Medulla oblongata (tissue), 1 donor: ENCODE measurements at regions not wholly inside any gene's neighbourhood (a gene's known extent, or its start where the extent isn't known, plus 50 kb on each side); places are given as distances from the start of the nearest gene placed in this dataset.

Experiments
- DNase-seq: peaks from one replicate; pipeline ENCODE4 v3.0.0-alpha.2; 2015; ENCODE audit errors: extremely low spot score

DNA sequence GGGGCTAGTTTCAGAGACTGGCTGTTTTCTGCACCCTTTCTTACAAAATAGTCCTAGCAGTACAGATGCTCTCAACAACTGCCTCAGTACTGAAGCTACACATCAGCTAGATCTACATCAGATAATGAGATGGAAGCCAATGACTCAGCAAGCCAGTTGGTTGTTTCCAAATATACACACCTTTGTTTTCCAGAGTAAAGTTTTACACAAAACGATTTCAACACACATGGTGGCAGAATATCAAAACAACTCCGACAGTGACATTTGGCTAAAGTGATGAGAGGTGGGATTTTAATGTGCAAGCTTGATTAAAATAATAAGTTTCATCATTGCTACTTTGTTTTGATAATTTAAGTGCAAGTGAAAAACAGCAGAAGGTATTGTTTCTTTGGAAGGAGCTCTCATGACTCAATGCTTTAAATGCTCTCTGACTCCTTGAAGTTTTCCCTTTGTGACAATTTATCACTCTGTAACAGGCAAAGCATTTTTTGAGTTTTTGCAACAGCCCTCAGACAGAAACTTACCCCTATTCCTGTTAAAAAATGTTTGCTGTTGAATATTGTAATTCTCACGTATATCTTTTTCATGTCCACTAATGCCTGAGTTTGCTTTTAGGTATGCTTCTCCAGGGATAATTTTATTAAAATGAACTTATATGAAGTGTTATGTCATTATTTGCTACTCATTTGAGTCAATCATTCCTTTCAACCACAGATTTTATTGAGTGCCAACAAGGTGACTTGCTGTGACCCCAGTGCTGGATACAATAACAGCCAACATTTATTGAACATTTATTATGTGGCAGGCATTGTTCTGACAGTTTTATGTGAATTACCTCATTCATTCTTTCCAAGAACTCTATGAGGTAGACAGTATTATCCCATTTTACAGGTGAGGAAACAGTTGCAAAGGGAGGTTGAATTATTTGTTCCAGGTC is 882.0 kb downstream of the TFAP2A start:
- no peak for DNase-seq

DNA sequence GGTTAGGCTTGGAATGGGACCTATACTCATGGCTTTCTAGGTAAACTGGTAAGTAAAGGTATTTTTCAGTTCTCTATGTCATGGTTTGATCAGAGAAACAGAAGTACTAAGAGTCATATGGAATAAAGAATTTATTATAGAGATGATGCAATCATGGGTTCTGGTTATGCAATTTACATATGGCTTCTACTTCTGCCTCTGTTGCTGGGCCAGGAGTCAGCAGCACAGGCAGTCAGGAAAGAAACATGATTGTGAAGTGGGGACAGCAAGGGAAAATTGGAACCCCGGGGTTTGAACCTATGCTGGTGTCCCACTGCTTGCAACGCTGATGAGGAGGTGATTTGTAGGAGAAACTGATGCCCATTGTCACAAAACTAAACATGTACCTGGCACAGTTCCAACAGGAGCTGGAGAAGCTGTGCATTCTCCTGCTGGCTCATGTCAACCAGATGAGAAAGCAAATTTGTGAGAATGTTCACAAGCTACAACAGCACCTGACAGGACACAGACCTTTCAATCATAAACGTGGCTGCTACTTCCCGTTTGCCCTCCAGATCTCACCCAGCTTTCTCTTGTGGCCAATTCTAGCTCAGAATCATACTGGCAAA is 887.1 kb downstream of the TFAP2A start:
- DNase-seq = no peak

DNA sequence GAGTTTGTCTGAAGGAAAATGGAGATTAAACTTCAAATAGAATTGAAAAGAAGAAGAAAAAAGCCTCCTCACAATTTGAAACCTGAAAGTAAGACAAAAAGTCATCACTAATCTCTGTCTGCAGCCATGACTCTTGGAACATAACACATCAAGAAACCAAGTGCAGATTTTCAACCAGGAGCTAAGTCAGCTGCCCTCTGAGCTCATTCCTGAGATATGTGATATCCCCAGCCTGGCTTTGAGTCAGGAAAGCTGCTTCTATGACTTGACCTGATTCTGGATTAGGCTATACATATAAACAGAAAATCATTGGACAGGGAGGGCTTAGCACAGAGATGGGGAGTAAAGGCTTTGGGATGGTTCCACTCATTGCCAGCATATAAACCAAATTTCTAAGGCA is 891.4 kb downstream of the TFAP2A start:
- no peak for DNase-seq

DNA sequence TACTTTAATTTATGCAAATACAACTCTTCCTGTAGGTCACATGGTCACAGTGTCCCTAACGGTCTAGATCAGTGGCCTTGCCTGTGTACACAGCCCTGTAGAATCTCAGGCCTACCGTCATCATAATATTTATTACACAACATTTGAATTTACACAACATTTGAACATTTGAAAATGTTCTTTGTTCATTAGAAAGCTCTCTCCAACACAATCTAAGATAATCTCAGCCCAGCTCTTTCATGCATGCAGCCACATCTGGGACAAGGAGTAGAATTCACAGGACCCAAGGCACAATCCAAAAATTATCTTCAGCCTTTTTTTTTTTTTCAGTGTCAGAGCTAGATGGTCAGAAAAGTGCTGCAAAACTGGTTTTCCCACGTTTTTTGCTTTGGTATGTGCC is 892.8 kb downstream of the TFAP2A start:
- DNase-seq = no peak

DNA sequence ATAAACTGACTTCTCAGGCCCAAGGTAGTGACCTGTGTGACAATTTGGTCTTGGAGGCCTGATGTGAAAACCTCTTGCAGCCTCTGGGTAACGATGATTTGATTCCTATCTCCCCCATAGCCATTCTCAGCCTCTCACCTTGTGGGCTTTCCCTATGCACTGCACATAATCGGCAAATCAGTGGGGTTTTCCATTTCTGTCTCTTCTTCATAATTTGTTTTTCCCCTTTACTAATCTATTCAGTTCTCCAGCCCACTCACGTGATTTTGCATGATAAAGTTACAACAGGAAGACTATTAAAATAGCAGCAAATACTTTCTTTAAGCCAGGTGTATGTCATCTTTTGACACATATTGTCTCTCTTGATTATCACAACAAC is 893.7 kb downstream of the TFAP2A start:
- DNase-seq = no peak

DNA sequence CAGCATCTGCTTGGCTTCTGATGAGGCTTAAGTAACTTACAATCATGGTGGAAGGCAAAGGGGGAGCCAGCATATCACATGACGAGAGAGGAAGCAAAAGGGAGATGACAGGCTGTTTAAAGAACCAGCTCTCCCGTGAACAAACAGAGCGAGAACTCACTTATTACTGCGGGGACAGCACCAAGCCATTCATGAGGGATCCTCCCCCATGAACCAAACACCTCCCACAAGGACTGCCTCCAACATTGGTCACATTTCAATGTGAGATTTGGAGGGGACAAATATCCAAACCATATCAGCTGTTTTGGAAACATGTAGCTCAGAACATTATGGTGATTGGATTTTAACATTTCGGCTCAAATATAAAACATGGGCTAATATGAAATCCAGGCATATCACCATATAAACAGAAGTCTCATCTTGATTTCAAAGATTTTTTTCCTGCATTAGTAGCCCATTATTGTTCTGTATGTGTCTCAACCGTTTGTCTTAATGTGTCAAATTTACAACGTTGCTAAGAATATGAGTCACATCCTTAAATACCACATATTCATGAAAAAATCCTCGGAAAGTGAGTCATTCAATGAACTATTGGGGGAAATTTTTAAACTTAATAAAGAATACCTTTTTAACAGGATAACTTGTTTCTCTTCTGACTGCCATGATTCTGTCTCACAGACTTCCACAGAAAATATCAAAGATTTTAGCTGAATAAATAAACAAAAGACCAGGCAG is 894.3 kb downstream of the TFAP2A start:
- no peak for DNase-seq

DNA sequence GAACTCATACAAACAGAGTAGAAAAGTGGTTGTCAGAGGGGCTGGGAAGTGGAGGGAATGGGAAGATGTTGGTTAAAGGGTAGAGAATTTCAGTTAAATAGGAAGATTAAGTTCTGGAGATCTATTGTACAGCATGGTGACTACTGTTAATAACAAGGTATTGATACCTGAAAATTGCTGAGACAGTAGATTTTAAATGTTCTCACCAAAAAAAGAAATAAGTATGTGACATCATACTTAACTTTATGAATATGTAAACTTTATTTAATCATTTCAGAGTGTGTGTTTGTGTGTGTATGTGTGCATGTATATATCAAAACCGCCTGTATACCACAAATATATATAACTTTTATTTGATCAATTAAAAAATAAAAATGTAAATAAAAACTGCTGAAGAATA is 896.4 kb downstream of the TFAP2A start:
- no peak for DNase-seq

DNA sequence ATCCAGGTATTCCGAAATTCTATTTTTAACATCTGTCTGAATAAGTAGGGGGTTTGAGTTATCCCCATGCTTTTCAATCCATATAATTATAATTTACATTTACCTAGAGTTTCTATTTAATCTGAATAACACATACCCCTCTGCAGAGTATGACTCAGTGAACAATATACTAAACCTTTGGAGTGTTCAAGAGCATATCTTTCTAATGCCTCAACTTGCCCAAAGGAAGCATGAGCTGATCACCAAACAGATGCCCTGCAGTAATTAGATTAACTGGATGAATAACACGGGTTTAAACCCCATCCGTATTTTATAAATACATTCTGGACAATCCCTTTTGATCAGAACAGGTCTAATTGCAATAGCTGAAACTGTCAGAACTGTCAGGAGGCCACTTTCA is 897.1 kb downstream of the TFAP2A start:
- no peak for DNase-seq

DNA sequence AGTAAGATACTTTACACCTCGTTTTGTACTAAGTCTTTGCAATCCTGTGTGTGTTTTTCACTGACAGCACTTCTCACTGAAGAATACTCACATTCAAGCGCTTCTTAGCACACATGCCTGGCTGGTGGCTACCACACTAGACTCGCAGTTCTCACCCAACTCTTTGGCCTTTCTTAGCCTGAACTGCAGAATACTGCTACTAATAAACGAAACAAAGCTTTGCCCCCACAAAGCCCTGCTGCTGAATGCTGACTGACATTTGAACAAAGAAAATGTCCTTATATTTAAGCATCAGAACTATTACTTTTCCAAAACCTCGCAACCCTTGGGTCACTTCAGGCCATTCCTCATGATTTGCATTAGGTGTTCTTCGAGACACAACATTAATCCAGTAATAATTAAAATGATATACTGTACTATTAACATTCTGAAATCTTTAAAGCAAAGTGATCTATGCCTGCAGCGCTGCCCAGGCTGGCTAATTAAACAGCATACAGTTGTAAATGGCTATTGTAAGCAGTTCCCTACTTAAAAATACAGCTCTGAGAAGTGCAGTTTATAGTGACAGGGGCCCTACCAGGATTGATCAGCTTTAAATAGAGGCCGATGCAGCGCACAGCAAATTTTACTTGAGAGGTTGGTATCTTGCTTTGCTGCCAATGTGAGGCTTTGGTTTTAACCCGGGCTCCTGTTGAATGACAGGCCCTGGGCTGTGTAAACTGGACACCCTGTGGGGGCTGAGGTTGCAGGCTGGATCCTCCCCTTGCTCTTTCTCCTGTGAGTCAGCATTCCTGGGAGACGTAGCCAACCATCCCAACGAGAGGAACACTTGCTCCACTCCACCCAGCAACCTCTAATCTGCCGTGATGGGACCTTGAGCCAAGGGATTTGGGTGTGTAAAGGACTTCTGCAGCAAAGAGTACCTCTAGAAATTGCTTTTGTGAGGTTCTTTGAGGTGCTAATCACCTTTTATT is 899.0 kb downstream of the TFAP2A start:
- no peak for DNase-seq

DNA sequence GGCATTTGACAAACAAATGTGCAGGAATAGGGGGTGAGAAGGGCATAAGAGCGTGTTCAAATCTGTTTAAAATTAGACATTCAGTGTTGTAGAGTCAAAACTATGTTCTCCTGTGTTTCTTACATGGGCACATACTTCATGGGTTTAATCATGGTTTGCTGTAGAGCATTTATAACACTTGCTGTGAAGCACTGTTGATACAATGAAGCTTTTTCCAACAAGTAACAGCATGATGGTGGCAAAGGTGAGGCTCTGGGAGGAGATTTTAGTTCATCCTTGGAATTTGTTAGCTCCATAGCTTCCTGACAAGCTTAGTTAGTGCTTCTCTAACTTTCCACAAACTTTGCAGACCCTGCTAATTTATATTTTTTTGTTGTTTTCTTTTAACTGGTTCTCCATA is 900.7 kb downstream of the TFAP2A start:
- no peak for DNase-seq

DNA sequence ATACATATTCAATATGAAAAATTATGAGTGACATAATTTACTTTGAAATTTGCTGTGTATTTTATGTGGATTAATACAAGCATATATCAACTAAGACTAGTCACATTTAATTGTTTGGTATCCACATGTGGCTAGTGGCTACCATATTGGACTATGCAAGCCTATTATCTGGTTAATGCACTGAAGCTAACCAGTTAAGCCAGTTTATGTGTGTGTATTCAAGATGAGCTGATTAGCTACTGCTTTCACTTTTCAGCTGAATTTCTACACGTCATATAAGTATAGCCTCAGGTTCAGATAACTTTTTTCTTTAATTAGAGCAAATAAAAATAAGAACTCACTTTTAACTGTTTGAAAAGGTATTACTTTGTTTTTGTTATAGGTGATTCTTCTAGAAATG is 903.7 kb downstream of the TFAP2A start:
- DNase-seq = no peak

DNA sequence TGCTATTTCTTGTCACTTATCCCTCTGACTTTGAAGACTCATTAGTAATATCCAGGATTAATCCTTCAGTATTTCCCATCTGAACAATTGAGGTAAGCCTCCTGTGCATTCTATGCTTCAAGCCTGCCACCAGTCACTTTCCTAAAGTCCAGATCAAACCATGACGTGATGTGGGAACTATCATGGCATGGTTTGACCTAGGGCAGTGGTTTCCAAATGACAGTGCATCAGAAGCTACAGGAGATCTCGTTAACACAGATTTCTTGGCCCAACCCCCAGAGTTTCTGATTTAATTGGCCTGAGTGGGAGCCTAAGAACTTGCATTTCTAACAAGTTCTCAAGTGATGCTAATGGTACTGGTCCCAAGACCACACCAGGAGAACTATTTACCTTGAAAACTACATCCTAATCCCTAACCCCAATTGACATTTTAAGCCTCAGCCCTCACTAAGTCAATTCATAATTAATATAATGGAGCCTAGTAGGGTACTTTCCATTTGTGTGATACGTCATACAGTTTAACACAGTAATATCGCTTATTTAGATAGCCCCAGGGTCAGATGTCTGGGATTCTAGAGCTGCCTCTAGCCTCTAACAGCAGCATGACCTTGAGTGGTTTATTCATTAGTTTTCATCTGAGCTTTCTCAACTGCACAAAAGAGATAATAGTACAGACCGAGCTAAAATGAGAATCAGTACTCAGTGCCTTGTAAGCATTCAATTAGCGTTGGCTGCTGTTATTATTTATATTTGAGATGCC is 907.6 kb downstream of the TFAP2A start:
- no peak for DNase-seq

DNA sequence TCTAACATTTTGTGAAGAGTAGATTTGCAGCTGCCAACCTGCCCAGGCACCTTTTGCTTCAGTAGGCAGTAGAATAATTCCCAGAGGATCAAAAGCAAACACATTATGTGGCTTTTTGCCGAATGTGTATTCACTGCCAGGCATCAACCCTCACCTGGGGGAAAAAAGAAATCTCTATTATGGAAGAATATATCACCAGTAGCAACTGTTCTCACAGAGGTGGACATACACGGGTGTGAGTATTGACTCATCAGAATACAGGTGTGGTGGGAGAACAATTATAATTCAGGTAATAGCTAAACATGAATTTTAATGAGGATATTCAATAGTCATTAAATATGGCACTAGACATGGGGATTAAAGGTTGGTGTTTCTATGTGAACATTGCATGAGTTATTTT is 910.7 kb downstream of the TFAP2A start:
- DNase-seq = no peak

DNA sequence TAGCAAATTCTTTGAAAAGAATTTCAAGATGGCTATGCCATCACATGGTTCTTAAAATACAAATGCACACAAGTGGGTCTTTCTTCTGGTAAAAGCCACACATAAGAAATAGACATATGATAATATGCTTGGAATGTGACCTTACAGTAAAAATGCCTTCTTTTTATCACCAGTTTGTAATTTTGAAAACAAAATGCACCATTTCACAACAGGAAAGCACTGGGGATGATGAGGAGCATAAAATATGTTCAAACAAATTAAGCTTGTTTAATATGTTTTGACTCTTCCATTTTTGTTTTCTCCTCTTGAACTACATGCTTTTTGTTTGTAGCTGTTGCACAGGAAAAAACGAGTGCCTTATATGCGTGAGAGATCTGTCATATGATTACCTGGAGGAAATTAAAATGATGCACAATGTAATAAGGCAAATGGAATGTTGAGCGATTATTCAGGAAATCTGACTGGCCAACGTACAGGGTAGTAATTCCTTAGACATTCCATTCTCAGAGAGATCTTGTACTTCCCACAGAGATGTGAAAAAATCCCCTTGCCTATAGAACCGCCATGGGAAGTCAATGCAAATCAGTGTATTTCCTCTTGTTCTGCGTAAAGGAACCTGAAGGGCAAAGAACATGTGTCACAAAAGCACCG is 911.6 kb downstream of the TFAP2A start:
- no peak for DNase-seq

DNA sequence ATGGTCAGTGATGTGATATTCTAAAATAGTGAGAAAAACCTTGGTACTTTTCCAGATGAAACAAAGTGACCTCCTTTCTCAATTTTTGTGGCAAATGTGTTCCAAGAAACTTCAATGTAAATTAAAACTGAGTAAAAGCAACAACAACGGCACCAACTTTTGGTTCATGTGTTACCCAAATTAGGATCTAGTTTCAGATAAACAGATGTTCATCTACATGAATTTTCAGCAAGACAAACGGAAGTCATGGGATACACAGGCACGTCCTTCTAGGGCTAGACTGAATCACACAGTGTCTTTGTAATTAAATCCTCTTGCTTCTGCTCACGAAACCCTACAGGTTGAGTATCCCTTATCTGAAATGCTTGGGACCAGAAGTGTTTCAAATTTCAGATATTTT is 915.2 kb downstream of the TFAP2A start:
- DNase-seq = no peak

DNA sequence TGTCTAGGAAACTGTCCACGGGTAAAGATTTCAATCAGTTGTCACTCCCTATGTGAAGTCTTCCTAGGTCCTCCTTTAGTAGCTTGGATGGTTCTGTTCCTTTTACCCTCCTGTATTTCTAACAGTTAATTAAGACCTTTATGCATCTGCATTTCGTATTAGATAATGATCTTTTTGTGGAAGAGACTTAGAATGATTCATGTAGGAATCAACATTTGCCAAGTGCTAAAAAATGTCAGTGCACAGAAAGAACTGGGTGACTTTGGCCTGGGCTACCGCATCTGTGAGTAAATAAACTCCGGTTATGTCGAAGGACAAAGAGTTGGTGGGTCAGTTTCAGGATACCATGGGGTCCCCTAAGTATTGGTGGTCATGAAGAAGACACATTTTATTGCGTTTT is 918.0 kb downstream of the TFAP2A start:
- DNase-seq = no peak

DNA sequence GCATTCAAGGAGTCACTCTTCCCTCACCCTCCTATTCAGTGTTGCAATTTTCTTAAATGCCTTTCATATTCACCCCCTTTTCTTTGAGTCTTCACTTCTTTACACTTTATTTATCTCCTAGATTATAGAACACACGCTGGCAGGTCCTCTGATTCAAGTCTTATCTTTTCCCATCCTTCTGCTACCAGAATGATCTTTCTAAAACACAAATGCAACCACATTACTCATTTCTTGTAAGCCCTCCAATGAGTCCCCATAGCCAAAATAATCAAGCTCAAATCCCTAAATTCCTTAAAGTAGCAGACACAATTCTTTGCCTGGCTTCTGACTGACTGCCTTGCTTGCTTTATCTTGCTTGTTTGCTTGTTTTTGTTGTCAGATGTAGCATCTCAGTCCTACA is 920.0 kb downstream of the TFAP2A start:
- DNase-seq = no peak

DNA sequence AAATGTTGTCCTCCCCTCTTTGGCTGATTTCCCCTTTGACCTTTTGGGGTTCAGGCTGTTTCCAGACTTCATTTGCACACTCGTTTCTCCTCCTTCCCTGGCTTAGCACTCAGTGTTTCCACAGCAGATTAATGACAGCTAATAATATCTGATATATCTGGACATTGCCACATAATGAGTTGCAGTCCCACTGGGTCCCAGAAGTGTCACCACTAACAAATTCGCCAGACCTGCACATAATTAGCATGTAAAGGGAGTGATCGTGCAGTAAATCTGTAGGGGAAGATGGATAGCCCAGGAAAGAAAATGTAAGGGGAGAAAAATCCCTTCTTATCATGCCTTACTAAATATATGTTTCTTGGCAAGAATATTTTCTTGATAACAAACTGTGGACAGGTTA is 922.1 kb downstream of the TFAP2A start:
- no peak for DNase-seq

DNA sequence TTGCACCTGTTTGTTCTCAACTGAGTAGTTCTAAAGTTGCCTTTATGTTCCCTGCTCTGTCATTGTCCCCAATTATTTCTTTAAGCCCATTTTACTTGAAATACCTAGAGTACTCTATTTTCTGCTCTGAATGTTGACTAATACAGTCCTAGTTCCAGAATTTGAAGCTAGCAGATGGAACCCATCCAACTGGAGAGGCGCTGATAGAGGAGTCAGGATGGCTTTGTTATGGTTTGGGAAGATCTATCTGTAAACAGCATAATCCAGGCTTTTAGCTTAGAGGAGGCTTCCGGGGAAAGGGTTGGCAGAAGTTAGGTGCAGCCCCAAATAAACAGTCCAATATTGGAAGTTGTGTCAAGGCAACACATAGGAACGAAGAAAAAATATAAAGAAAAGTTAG is 927.7 kb downstream of the TFAP2A start:
- no peak for DNase-seq

DNA sequence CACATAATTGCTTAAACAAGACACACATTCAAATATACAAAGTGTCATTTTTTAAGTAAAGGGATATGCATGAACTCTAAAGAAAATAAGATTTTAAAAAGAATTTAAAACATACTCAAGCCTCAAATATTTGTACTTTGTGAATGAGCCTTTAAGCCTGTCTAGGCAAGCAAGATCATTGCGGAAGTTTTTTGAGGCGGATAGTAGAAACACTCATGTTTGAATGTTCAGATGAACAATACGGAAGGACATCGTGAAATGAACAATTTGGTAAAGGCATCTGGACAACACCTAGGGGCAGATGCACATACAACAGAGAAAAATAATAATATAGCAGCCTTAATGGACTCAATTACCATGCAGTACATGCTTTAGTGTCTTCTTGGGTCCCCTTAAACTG is 928.9 kb downstream of the TFAP2A start:
- no peak for DNase-seq
